Muscle of leg (tissue), 3 donors: ENCODE measurements at regions not wholly inside any gene's neighbourhood (a gene's known extent, or its start where the extent isn't known, plus 50 kb on each side); places are given as distances from the start of the nearest gene placed in this dataset.

Experiments used
- DNase-seq: peaks from one replicate; pipeline ENCODE4 v3.0.0; 2013
- H3K27ac ChIP-seq: one replicate; pipeline ENCODE4 v1.5.1; 2013; ENCODE audit warnings: mild to moderate bottlenecking, low read length, control low read depth
- H3K27me3 ChIP-seq: one replicate; pipeline ENCODE4 v1.6.1; 2013; ENCODE audit warnings: low read length; ENCODE audit not compliant: control insufficient read depth, insufficient read depth
- H3K36me3 ChIP-seq: one replicate; pipeline ENCODE4 v1.6.1; 2013; ENCODE audit warnings: low read length; ENCODE audit not compliant: control insufficient read depth, insufficient read depth
- H3K4me1 ChIP-seq: one replicate; pipeline ENCODE4 v1.6.1; 2013; ENCODE audit warnings: low read length; ENCODE audit not compliant: control insufficient read depth, insufficient read depth
- H3K4me3 ChIP-seq: one replicate; pipeline ENCODE4 v1.5.1; 2013; ENCODE audit warnings: low read length, control low read depth
- H3K9me3 ChIP-seq: replicated peaks from 2 replicates; pipeline ENCODE4 v1.6.1; 2013; ENCODE audit warnings: low read depth, low read length; ENCODE audit not compliant: control insufficient read depth
- WGBS: methylation state at CpG from one replicate; pipeline ENCODE4 v1.1.5; 2013; ENCODE audit warnings: missing lambda C conversion rate; ENCODE audit not compliant: insufficient coverage; 5-methylcytosine and 5-hydroxymethylcytosine counted together

DNA sequence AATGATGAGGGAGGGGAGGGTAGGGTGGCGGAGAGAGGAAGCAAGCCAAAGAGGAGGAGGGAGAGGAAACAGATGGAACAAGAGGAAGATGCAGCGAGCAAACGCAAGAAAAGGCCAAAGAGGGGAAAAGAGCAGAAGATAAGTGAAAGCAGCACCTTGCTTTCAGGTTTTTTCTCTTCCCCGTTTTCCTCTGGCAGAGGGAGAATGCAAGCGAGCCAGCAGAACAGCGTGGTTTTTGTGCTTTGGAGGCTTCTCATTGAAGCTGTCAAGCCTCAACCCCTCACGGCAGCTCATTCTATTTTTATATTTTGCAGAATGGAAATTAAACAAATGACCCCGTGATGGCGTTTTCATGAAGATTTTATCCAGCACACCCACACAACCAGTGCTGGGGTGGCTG is 67.1 kb upstream of the GRAMD1B start:
- DNase-seq, result no peak
- peaks cover 35% of the 10 kb centered on the region for H3K27me3 ChIP-seq
- H3K4me1 ChIP-seq, result peaks cover 6% of the 10 kb centered on the region
- no peaks in the 10 kb centered on the region for H3K36me3 ChIP-seq
- 27% methylated on average over 4 of the region's 9 CpGs for WGBS
- H3K27ac ChIP-seq, result no peak overlapping the region
- H3K9me3 ChIP-seq, result no peaks in the 10 kb centered on the region
- H3K4me3 ChIP-seq, result no peak overlapping the region

- Histone ChIP-seq H3K9me3 (no peaks in the 10 kb centered on the region), H3K4me1 (peaks cover 10% of the 10 kb centered on the region), H3K36me3 (no peaks in the 10 kb centered on the region), H3K27me3 (peaks cover 42% of the 10 kb centered on the region), H3K27ac (no peak overlapping the region), H3K4me3 (no peak overlapping the region)
- DNase-seq, result no peak
Observed at GRCh38 chr11:123362186-123362585, 67.9 kb upstream of the GRAMD1B start.

DNA sequence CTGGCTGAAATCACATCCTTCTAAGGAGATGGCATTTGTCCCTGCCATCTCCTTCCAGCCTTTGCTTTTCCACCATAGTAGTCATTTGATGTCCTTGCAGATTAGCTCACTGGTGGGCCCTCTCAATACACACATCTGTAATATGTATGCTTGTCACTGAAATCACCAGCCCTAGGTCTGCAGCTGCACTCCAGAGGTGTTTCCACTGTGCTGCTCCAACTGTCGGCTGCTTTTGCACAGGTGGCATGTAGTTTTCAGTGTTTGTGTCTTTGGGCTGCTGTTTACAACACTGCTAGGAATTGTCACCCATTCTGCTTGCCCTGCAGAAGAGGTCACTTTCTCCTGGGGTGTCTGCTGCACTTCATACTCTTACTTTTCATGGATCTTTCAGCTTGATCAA is 69.0 kb upstream of the GRAMD1B start:
- Histone ChIP-seq H3K27ac (no peak overlapping the region), H3K9me3 (no peaks in the 10 kb centered on the region), H3K27me3 (peaks cover 46% of the 10 kb centered on the region), H3K36me3 (no peaks in the 10 kb centered on the region), H3K4me1 (peaks cover 10% of the 10 kb centered on the region), H3K4me3 (no peak overlapping the region)
- DNase-seq, result no peak
- no CpG with 5 or more reads among the region's 1 CpG for WGBS

- peaks cover 46% of the 10 kb centered on the region for H3K27me3 ChIP-seq
- H3K9me3 ChIP-seq, result no peaks in the 10 kb centered on the region
Observed at GRCh38 chr11:123360267-123360936, 69.7 kb upstream of the GRAMD1B start.

GRCh38 chr11:123357990-123358827 is 71.9 kb upstream of the GRAMD1B start:
- no peaks in the 10 kb centered on the region for H3K36me3 ChIP-seq
- peaks cover 8% of the 10 kb centered on the region for H3K4me1 ChIP-seq
- WGBS, result under 1% methylated on average over 56 of the region's 58 CpGs
- no peaks in the 10 kb centered on the region for H3K9me3 ChIP-seq
- H3K27me3 ChIP-seq, result peaks cover 42% of the 10 kb centered on the region
- peak; percentile 53 for DNase-seq
- H3K27ac ChIP-seq, result no peak overlapping the region
- peak overlapping the region; percentile 47 for H3K4me3 ChIP-seq

More at GRCh38 chr11:123360267-123360936, 69.7 kb upstream of the GRAMD1B start:
- Histone ChIP-seq H3K4me1 (peaks cover 10% of the 10 kb centered on the region), H3K4me3 (no peak overlapping the region), H3K27ac (no peak overlapping the region), H3K36me3 (no peaks in the 10 kb centered on the region)
- no peak for DNase-seq
- WGBS, result 89% methylated on average over 3 of the region's 10 CpGs

DNA sequence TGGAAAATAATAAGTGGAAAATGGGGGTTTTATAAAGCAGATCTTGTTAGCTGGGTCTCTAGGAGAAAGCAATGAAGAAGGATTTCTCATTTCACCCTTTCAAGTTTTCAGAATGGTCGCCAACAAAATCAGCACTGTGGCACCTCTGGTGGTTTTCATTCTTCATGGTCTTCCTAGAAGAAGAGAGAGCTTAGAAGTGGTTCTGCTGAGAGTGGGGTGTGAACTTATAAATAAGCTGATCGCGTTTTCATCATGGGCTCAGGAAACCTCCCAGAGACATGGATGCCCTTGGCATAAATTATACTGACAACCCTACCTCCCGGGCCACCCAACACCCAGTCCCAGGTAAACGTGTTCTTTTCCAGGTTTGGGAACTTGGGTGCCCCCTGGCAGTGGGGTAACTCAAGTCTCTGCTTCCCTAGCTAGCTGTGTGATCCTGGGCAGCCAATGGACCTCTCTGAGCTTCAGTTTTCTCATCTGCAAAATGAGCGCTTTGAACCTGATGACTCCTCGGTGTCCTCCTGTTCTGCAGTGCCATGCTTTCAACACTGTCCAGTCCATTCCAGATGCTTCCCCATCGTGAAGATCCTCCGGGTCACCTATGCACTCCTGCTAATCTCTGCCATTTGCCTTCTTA is 72.6 kb upstream of the GRAMD1B start:
- Histone ChIP-seq H3K27ac (no peak overlapping the region), H3K27me3 (peaks cover 38% of the 10 kb centered on the region), H3K4me1 (peaks cover 8% of the 10 kb centered on the region), H3K9me3 (no peaks in the 10 kb centered on the region), H3K36me3 (no peaks in the 10 kb centered on the region), H3K4me3 (no peak overlapping the region)
- WGBS, result 41% methylated on average over 6 of the region's 9 CpGs
- DNase-seq, result no peak

GRCh38 chr11:123356539-123356938 is 73.5 kb upstream of the GRAMD1B start:
- Histone ChIP-seq H3K4me1 (peaks cover 9% of the 10 kb centered on the region), H3K9me3 (no peaks in the 10 kb centered on the region), H3K27ac (no peak overlapping the region), H3K4me3 (no peak overlapping the region), H3K36me3 (no peaks in the 10 kb centered on the region), H3K27me3 (peaks cover 38% of the 10 kb centered on the region)
- DNase-seq, result no peak
- 100% methylated on average over 3 of the region's 7 CpGs for WGBS

DNA sequence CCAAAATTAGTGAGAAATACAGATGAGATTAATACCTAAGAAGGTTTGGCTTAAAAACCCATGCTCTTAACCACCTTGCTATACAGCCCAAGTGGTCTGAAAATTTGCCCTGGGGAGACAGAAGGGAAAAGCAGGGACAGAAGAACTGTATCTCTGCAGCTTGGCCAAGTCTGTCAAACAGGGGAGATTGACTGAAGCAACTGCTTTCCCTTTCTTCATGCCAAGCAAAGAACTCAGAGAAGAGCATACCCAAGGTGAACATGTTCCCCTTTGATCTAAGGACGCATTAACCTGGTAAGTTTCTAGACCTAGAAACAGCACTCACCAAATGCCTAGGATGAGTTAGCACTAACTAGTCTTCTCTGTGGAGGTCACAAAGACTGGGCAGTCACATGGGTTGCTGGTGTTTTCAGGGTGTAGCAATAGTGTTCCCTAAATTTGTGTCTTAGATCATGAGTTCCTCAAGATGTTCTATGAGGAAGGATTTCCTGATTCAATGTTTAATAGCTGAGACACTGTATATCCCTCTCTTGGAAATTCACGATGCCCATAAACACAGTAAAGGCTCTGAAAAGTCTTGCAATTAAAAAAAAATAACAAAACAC is 75.6 kb upstream of the GRAMD1B start:
- no CpG with 5 or more reads among the region's 2 CpGs for WGBS
- Histone ChIP-seq H3K36me3 (no peaks in the 10 kb centered on the region), H3K4me3 (no peak overlapping the region), H3K27me3 (peaks cover 28% of the 10 kb centered on the region), H3K9me3 (no peaks in the 10 kb centered on the region), H3K27ac (no peak overlapping the region), H3K4me1 (peaks cover 16% of the 10 kb centered on the region)
- DNase-seq, result peak; percentile 55

GRCh38 chr11:123351375-123351774 is 78.7 kb upstream of the GRAMD1B start:
- peaks cover 9% of the 10 kb centered on the region for H3K4me1 ChIP-seq
- H3K27ac ChIP-seq, result no peak overlapping the region
- peak; percentile 67 for DNase-seq
- no peaks in the 10 kb centered on the region for H3K9me3 ChIP-seq
- H3K27me3 ChIP-seq, result peaks cover under 1% of the 10 kb centered on the region
- H3K36me3 ChIP-seq, result no peaks in the 10 kb centered on the region
- no peak overlapping the region for H3K4me3 ChIP-seq
- 15% methylated on average over 3 of the region's 6 CpGs for WGBS

DNA sequence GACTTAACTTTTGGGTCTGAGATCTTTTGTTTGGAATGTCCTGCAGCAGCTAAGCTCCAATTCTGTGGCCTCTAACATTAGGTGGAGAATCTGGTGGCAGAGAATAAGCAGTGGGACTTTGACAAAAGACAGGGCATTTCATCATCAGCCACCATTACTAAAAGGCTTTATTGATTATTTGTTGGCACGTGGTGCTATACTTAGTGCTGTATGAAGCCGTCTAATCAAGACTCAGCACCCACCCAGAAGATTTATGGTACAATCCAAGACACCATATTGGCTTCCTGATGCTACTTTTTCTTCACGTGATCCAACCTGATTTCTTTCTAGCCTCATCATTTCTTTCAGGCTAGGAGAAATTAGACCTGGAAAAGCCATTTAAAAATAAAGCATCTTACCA is 80.7 kb upstream of the GRAMD1B start:
- peaks cover 9% of the 10 kb centered on the region for H3K4me1 ChIP-seq
- no peaks in the 10 kb centered on the region for H3K27me3 ChIP-seq
- no CpG with 5 or more reads among the region's 3 CpGs for WGBS
- H3K27ac ChIP-seq, result no peak overlapping the region
- DNase-seq, result peak; percentile 10
- H3K36me3 ChIP-seq, result no peaks in the 10 kb centered on the region
- H3K4me3 ChIP-seq, result no peak overlapping the region
- H3K9me3 ChIP-seq, result no peaks in the 10 kb centered on the region
